RPMI8226 (cell line): ENCODE measurements at regions not wholly inside any gene's neighbourhood (a gene's known extent, or its start where the extent isn't known, plus 50 kb on each side); places are given as distances from the start of the nearest gene placed in this dataset.

Experiments
- DNase-seq: peaks from one replicate; pipeline ENCODE4 v3.0.0-alpha.2; 2015

- no peak for DNase-seq
Observed at GRCh38 chr6:110033101-110033500, 55.0 kb downstream of the GPR6 start.

- DNase-seq, result no peak
Observed at GRCh38 chr6:110033749-110034666, 55.9 kb downstream of the GPR6 start.

- DNase-seq, result no peak
Observed at GRCh38 chr6:110034667-110035036, 56.5 kb downstream of the GPR6 start.

DNA sequence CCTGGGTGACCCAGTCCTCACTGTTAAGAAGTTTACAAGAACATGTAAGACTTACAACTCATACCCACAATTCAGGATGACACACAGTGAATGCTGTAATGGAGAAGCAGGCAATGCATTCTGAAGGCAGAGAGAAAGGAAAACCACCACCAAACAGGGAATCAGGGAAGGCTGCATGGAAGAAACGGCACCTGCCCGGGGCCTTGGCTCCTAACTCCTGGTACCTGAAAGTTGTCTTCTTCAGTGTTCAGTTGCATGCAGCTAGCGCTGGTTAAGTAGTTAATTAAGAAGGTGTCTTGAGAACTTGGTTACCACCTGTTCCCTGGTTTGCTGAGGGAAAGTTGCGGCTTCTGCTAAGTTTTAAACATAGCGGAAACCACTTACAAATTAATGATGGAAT, 57.2 kb downstream of the GPR6 start:
- DNase-seq, result no peak

DNA sequence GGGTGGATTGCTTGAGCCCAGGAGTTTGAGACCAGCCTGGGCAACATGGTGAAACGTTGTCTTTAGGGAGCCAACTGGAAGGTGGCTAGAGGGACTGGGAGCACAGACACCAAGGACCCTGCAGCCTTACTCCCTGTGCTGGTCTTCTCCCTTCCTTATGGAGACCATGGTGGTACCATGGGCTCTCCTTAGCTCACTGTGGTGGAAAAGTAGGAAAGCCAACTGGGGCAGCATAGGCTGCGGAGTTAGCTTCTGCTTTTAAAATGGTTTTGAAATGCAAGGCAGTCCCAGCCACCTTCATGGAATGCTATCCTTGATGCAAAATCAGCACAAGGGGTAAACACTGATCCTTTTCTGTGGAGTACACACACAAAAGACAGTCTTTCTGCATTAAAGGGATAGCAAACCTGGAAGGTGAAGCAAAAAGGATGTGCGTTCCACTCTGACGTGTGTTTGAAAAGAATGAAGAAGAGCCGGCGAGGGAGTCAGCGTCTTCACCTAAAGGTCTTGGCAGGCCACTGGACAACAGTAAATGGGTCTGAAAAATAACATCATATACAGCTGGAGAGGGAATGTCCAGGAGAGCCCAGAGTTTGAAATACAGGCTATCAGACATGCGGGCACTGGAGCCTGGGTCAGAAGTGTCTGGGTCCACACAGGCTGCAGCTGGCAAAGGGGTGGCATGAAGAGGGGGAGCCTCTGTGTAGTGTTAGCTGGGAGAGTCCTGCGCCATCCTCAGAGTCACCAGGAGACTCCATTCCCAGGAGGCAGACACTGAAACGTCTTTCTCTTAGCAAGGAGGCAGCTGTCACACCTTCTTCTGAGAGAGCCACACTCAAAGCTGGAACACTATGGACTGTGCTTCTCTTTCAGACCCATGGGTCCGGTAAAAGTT, 58.5 kb downstream of the GPR6 start:
- DNase-seq, result no peak

DNA sequence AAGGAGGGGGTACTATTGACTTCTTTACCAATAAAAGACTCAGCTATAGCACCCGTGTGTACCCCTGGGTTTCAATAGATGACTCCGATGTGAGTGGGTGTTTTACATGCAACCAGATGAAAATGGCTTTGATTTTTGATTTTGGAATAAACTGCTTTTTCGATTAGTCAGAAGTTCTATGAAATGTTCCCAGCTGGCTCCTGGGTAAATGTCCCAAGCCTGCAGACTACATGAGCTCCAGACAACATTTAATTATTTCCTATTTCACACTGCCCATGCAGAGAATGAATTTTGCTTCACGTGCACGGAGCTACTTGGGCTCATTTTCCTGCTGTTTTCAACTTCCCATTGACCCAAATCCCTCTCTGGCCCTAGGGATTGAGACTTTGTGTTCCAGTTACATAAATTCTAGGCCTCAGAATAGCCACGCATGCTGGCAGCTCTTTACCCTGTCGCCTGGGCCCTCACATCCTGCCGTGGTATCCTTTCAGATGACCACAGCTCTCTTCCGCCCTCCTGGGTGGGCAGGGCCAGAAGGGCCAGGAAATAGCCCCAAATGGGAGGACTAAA, 59.7 kb downstream of the GPR6 start:
- DNase-seq, result no peak

DNA sequence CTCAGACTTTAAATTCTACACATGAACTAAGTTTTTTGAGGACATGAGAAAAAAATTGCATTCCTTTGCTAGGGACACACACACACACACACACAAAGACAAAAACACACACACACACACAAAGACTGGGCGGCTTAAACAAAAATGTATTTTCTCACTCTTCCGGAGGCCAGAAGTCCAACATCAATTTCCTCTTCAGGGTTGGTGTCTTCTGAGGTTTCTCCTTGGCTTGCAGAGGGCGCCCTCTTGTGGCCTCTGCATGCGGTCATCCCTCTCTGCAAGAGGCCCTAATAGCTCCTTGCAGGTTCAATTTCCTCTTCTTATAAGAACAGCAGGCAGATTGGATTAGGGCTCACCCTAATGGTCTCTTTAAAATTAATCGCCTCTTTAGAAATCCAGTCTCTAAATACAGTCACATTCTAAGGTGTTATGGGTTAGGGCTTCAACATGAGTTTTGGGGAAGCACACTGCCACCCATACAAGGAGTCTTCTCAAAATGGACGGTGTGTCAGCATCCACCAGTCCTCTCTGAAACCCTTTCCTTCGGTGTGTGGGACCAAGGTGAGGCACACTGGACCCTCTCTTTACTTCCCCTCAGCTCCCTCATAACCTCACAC, 61.4 kb downstream of the GPR6 start:
- DNase-seq, result peak; percentile 78

- DNase-seq, result peak; percentile 6
Observed at GRCh38 chr6:110039981-110040383, 61.9 kb downstream of the GPR6 start.

- no peak for DNase-seq
Observed at GRCh38 chr6:110040716-110041115, 62.6 kb downstream of the GPR6 start.

DNA sequence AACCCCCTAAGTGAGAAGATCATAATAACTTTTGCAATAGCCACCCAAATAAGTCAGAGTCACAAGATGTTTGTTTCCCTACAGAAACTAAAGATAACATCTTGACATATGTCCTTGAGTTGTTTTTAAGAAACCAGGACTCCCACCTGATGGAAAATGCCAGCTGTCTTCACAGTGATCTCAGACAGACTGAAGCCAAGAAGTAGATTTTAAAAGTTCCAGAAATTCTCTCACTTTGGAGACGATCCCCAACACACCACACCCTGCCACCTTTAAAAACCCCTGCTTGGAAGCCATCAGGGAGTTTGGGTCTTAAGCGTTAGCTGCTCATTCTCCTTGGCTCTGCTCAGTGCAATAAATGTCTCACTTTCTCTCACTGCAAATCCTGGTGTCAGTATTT, 63.0 kb downstream of the GPR6 start:
- no peak for DNase-seq

GRCh38 chr6:110041830-110042229, 63.7 kb downstream of the GPR6 start:
- DNase-seq, result no peak

GRCh38 chr6:110042670-110043296, 64.7 kb downstream of the GPR6 start:
- DNase-seq, result no peak

DNA sequence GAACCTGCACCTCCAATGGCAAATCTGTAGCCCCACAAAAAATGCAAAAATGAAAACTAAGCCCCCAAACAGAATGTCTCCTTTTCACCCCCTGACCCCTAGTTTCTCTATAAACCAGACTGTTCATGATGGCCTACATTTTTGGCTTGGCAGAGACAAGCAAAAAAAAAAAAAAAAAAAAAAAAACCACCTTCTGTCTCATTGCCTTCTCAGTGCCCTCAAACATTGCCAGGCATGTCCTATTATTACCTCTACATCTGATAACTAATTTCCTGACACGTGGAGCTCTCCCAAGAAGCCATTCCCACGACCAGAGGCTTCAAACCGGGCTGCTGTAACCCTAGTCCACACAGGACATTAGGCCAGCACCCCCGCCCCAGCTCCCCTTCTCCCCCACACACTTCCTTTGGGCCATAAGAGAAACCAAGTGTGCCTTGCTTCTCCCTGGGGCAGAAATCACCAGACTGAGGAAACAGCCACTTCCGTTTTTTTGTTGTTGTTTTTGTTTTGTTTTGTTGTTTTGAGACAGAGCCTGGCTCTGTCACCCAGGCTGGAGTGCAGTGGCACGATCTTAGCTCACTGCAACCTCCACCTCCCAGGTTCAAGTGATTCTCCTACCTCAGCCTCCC, 65.4 kb downstream of the GPR6 start:
- no peak for DNase-seq

DNA sequence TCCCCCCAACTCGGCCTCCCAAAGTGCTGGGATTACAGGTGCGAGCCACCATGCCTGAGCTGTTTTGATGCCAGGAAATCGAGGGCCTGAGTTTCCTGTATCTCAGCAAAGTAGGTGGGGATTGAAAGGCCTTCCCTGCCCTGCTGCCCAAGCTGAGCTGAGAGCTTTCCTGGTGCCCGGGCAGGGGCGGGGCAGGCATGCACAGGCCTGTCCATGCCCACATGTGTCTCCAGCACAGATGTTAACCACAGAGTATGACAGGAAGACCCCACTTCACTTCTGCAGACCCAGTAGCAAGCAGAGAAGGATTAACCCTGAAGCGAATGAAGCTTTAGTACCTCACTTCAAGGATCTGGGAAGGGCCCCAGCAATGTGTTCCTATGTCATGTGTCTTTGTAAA, 66.0 kb downstream of the GPR6 start:
- DNase-seq, result no peak

GRCh38 chr6:110044622-110045021, 66.5 kb downstream of the GPR6 start:
- no peak for DNase-seq

DNA sequence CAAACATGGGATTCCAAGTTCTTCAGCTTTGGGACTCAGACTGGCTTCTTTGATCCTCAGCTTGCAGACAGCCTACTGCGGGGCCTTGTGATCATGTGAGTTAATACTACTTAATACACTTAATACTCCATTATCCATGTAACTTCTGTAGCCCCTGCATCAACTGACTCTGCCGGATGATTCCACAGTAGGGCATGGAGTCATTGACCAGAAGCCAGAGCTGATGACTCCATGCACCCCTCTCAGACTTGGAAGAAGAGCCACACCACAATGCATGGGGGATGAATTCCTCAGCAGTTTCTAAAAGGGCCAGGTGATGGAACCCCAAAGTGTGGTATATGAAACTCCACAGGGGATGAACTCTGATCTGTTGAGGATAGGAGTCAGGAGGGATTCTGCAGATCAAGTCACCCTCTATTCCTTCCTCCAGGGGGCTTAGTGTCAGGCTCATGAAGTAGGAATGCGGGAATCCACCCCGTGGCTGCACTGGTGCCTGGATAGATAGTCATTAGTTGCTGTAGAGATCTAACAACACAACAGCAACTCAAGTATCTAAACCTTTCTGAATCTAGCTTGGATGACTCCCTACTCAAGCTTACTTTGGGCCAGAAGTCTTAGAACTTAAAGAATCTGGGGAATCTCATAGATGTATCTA, 70.2 kb downstream of the GPR6 start:
- no peak for DNase-seq

- no peak for DNase-seq
Observed at GRCh38 chr6:110049696-110050439, 71.8 kb downstream of the GPR6 start.
